ENCODE measurements at regions not wholly inside any gene's neighbourhood (a gene's known extent, or its start where the extent isn't known, plus 50 kb on each side); places are given as distances from the start of the nearest gene placed in this dataset.
"Not testable (repeated sequence)": the region's sequence is repeated elsewhere in the genome, so short reads cannot be mapped to it uniquely, and the experiment has no call there.

DNA sequence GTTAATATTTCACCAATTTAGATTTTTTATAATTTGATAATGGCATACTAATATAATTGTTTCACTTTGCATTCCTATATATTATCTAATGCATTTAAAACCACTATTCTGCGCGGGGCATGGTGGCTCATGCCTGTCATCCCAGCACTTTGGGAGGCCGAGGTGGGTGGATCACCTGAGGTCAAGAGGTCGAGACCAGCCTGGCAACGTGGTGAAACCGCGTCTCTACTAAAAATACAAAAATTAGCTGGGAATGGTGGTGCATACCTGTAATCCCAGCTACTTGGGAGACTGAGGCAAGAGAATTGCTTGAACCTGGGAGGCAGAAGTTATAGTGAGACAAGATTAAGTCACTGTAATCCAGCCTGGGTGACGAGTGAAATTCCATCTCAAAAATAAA lies 104.3 kb downstream of the HFE start:
- TF ChIP-seq, protein P1, sequence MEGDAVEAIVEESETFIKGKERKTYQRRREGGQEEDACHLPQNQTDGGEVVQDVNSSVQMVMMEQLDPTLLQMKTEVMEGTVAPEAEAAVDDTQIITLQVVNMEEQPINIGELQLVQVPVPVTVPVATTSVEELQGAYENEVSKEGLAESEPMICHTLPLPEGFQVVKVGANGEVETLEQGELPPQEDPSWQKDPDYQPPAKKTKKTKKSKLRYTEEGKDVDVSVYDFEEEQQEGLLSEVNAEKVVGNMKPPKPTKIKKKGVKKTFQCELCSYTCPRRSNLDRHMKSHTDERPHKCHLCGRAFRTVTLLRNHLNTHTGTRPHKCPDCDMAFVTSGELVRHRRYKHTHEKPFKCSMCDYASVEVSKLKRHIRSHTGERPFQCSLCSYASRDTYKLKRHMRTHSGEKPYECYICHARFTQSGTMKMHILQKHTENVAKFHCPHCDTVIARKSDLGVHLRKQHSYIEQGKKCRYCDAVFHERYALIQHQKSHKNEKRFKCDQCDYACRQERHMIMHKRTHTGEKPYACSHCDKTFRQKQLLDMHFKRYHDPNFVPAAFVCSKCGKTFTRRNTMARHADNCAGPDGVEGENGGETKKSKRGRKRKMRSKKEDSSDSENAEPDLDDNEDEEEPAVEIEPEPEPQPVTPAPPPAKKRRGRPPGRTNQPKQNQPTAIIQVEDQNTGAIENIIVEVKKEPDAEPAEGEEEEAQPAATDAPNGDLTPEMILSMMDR (IDR thresholded peaks at IDR 0.05) = not testable (repeated sequence)
- TF ChIP-seq POLR2A (IDR thresholded peaks at IDR 0.05) = not testable (repeated sequence)
